Chondrocyte (in vitro differentiated cells): ENCODE measurements at regions not wholly inside any gene's neighbourhood (a gene's known extent, or its start where the extent isn't known, plus 50 kb on each side); places are given as distances from the start of the nearest gene placed in this dataset.

ENCODE experiments used
- DNase-seq: peaks from one replicate; pipeline ENCODE4 v3.0.0; 2021; ENCODE audit warnings: mixed read lengths, low spot score
- H3K27ac Mint-ChIP-seq: one replicate; pipeline ENCODE4 v1.8.0; 2021; ENCODE audit warnings: mild to moderate bottlenecking, moderate library complexity, mixed read lengths; ENCODE audit not compliant: unreplicated experiment
- H3K27me3 Mint-ChIP-seq: 2 replicates; pipeline ENCODE4 v1.8.0; 2021; ENCODE audit warnings: low read depth, mixed read lengths
- H3K36me3 Mint-ChIP-seq: 2 replicates; pipeline ENCODE4 v1.8.0; 2021; ENCODE audit warnings: low read depth, mixed read lengths
- H3K4me1 Mint-ChIP-seq: 2 replicates; pipeline ENCODE4 v1.8.0; 2021; ENCODE audit warnings: low read depth, mild to moderate bottlenecking, mixed read lengths
- H3K4me3 Mint-ChIP-seq: one replicate; pipeline ENCODE4 v1.8.0; 2021; ENCODE audit warnings: mild to moderate bottlenecking, moderate library complexity, mixed read lengths; ENCODE audit not compliant: unreplicated experiment
- H3K9me3 Mint-ChIP-seq: 2 replicates; pipeline ENCODE4 v1.8.0; 2021; ENCODE audit warnings: low read depth, mixed read lengths
- CTCF ChIP-seq: fragments of 200-600 bp; sonication (generic); IDR thresholded peaks from 2 replicates; pipeline ENCODE4 v1.5.0; 2021; ENCODE audit warnings: antibody characterized with exemption, mild to moderate bottlenecking, moderate library complexity

GRCh38 chr21:36246080-36246631 lies 73.8 kb upstream of the MORC3 start:
- no peak for DNase-seq
- no peak for TF ChIP-seq CTCF

GRCh38 chr21:36247316-36248010 lies 72.5 kb upstream of the MORC3 start:
- Mint-ChIP-seq H3K27me3 (no peaks in the 10 kb centered on the region), H3K4me1 (peaks cover 22% of the 10 kb centered on the region), H3K9me3 (no peaks in the 10 kb centered on the region), H3K27ac (peak overlapping the region; percentile 53), H3K4me3 (no peak overlapping the region), H3K36me3 (peaks cover 18% of the 10 kb centered on the region)
- TF ChIP-seq CTCF, result no peak
- no peak for DNase-seq

More at GRCh38 chr21:36246080-36246631, 73.8 kb upstream of the MORC3 start:
- peaks cover 22% of the 10 kb centered on the region for H3K4me1 Mint-ChIP-seq
- peaks cover 18% of the 10 kb centered on the region for H3K36me3 Mint-ChIP-seq
- no peaks in the 10 kb centered on the region for H3K9me3 Mint-ChIP-seq
- no peak overlapping the region for H3K4me3 Mint-ChIP-seq
- H3K27ac Mint-ChIP-seq, result no peak overlapping the region
- no peaks in the 10 kb centered on the region for H3K27me3 Mint-ChIP-seq

- H3K9me3 Mint-ChIP-seq, result no peaks in the 10 kb centered on the region
- H3K27ac Mint-ChIP-seq, result no peak overlapping the region
- DNase-seq, result no peak
- H3K4me3 Mint-ChIP-seq, result no peak overlapping the region
- H3K4me1 Mint-ChIP-seq, result peaks cover 22% of the 10 kb centered on the region
- no peaks in the 10 kb centered on the region for H3K27me3 Mint-ChIP-seq
- TF ChIP-seq CTCF, result no peak
- H3K36me3 Mint-ChIP-seq, result peaks cover 23% of the 10 kb centered on the region
Measured at GRCh38 chr21:36249576-36250422, 70.2 kb upstream of the MORC3 start.

- Mint-ChIP-seq H3K4me1 (peaks cover 22% of the 10 kb centered on the region), H3K36me3 (peaks cover 20% of the 10 kb centered on the region), H3K9me3 (no peaks in the 10 kb centered on the region), H3K27me3 (no peaks in the 10 kb centered on the region), H3K27ac (no peak overlapping the region), H3K4me3 (no peak overlapping the region)
- no peak for DNase-seq
- no peak for TF ChIP-seq CTCF
Measured at GRCh38 chr21:36250423-36251075, 69.4 kb upstream of the MORC3 start.
